SW480 (cell line): ENCODE measurements at regions not wholly inside any gene's neighbourhood (a gene's known extent, or its start where the extent isn't known, plus 50 kb on each side); places are given as distances from the start of the nearest gene placed in this dataset.
A peak's percentile ranks its signal among the peaks of the same experiment; 100 is the strongest.
"Not testable (repeated sequence)": the region's sequence is repeated elsewhere in the genome, so short reads cannot be mapped to it uniquely, and the experiment has no call there.

Experiments
- DNase-seq: peaks from one replicate; pipeline ENCODE4 v3.0.0-alpha.2; 2016; ENCODE audit warnings: low spot score

GRCh38 chrX:5695971-5696370 lies 532.7 kb downstream of the NLGN4X start:
- no peak for DNase-seq

GRCh38 chrX:5683996-5684395 lies 544.7 kb downstream of the NLGN4X start:
- DNase-seq, result no peak

GRCh38 chrX:5681159-5681558 lies 547.5 kb downstream of the NLGN4X start:
- DNase-seq, result peak; percentile 0

GRCh38 chrX:5674036-5674435 lies 554.6 kb downstream of the NLGN4X start:
- no peak for DNase-seq

- no peak for DNase-seq
Measured at GRCh38 chrX:5672099-5672498, 556.6 kb downstream of the NLGN4X start.

GRCh38 chrX:5666689-5667088 lies 562.0 kb downstream of the NLGN4X start:
- DNase-seq, result not testable (repeated sequence)

- no peak for DNase-seq
Measured at GRCh38 chrX:5656544-5656943, 572.1 kb downstream of the NLGN4X start.

GRCh38 chrX:5650904-5651303 lies 577.8 kb downstream of the NLGN4X start:
- no peak for DNase-seq

GRCh38 chrX:5648941-5649568 lies 579.6 kb downstream of the NLGN4X start:
- DNase-seq, result no peak

GRCh38 chrX:5646818-5647217 lies 581.8 kb downstream of the NLGN4X start:
- DNase-seq, result no peak

- DNase-seq, result no peak
Measured at GRCh38 chrX:5644776-5645175, 583.9 kb downstream of the NLGN4X start.

- DNase-seq, result no peak
Measured at GRCh38 chrX:5640071-5640470, 588.6 kb downstream of the NLGN4X start.

GRCh38 chrX:5638572-5638971 lies 590.1 kb downstream of the NLGN4X start:
- DNase-seq, result no peak

GRCh38 chrX:5632887-5633286 lies 595.8 kb downstream of the NLGN4X start:
- DNase-seq, result no peak

- no peak for DNase-seq
Measured at GRCh38 chrX:5632061-5632614, 596.5 kb downstream of the NLGN4X start.

- no peak for DNase-seq
Measured at GRCh38 chrX:5617666-5618065, 611.0 kb downstream of the NLGN4X start.

GRCh38 chrX:5595570-5595969 lies 633.1 kb downstream of the NLGN4X start:
- no peak for DNase-seq

- DNase-seq, result no peak
Measured at GRCh38 chrX:5586726-5587125, 641.9 kb downstream of the NLGN4X start.

- DNase-seq, result no peak
Measured at GRCh38 chrX:5575407-5575806, 653.3 kb downstream of the NLGN4X start.

GRCh38 chrX:5568934-5569333 lies 659.7 kb downstream of the NLGN4X start:
- no peak for DNase-seq

- no peak for DNase-seq
Measured at GRCh38 chrX:5559386-5559785, 669.3 kb downstream of the NLGN4X start.

- no peak for DNase-seq
Measured at GRCh38 chrX:5549512-5549911, 679.2 kb downstream of the NLGN4X start.

GRCh38 chrX:5537098-5537497 lies 691.6 kb downstream of the NLGN4X start:
- no peak for DNase-seq

- no peak for DNase-seq
Measured at GRCh38 chrX:5536261-5536660, 692.4 kb downstream of the NLGN4X start.
